ENCODE measurements at regions not wholly inside any gene's neighbourhood (a gene's known extent, or its start where the extent isn't known, plus 50 kb on each side); places are given as distances from the start of the nearest gene placed in this dataset.

GRCh38 chr11:100635194-100635593 lies 51.9 kb upstream of the ARHGAP42 start:
- no peak for FAIRE-seq
- no peaks in the 10 kb centered on the region for H3K27me3 ChIP-seq (ENCODE audit: control insufficient read depth, insufficient read depth, low read length)
- no peaks in the 10 kb centered on the region for H3K36me3 ChIP-seq (ENCODE audit: control insufficient read depth, insufficient read depth, low read length)
- H3K4me3 ChIP-seq (ENCODE audit: low read depth, low read length), result no peak overlapping the region
- no peak for TF ChIP-seq CTCF (IDR thresholded peaks at IDR 0.05; ENCODE audit: insufficient read depth, low read length, severe bottlenecking)
- no peak for DNase-seq (ENCODE audit: low read depth)

GRCh38 chr11:100636536-100636935 lies 50.6 kb upstream of the ARHGAP42 start:
- no peak for TF ChIP-seq CTCF (IDR thresholded peaks at IDR 0.05; ENCODE audit: insufficient read depth, low read length, severe bottlenecking)
- no peak overlapping the region for H3K4me3 ChIP-seq (ENCODE audit: low read depth, low read length)
- no peaks in the 10 kb centered on the region for H3K36me3 ChIP-seq (ENCODE audit: control insufficient read depth, insufficient read depth, low read length)
- no peak for FAIRE-seq
- no peaks in the 10 kb centered on the region for H3K27me3 ChIP-seq (ENCODE audit: control insufficient read depth, insufficient read depth, low read length)
- no peak for DNase-seq (ENCODE audit: low read depth)
